Activated naive CD8-positive, alpha-beta T cell treated with anti-CD3 and anti-CD28 coated beads, Interleukin-2, amount 50 U/mL, for 24 hours (primary cell): ENCODE measurements at regions not wholly inside any gene's neighbourhood (a gene's known extent, or its start where the extent isn't known, plus 50 kb on each side); places are given as distances from the start of the nearest gene placed in this dataset.
A peak's percentile ranks its signal among the peaks of the same experiment; 100 is the strongest.

Source experiments
- ATAC-seq: fragments of 150-1000 bp; cut with Tn5 transposase; one replicate; pipeline ENCODE4 v1.10.0; 2021
- DNase-seq: peaks from one replicate; pipeline ENCODE4 v3.0.0; 2021
- H3K27ac Mint-ChIP-seq: one replicate; pipeline ENCODE4 v1.8.0; 2021; ENCODE audit warnings: mild to moderate bottlenecking, mixed read lengths
- H3K27me3 Mint-ChIP-seq: one replicate; pipeline ENCODE4 v1.8.0; 2021; ENCODE audit warnings: mixed read lengths
- H3K36me3 Mint-ChIP-seq: one replicate; pipeline ENCODE4 v1.8.0; 2021; ENCODE audit warnings: low read depth, mixed read lengths
- H3K4me1 Mint-ChIP-seq: one replicate; pipeline ENCODE4 v1.8.0; 2021; ENCODE audit warnings: mixed read lengths
- H3K4me3 Mint-ChIP-seq: one replicate; pipeline ENCODE4 v1.8.0; 2021; ENCODE audit warnings: mild to moderate bottlenecking, moderate library complexity, mixed read lengths
- H3K9me3 Mint-ChIP-seq: one replicate; pipeline ENCODE4 v1.8.0; 2021; ENCODE audit warnings: mixed read lengths

GRCh38 chr15:87761736-87762509 is 494.6 kb downstream of the NTRK3 start:
- Mint-ChIP-seq H3K9me3 (peaks cover 4% of the 10 kb centered on the region), H3K4me3 (no peak overlapping the region), H3K27ac (no peak overlapping the region), H3K4me1 (peaks cover 10% of the 10 kb centered on the region), H3K27me3 (peaks cover 3% of the 10 kb centered on the region), H3K36me3 (no peaks in the 10 kb centered on the region)
- ATAC-seq (no peak), DNase-seq (no peak)

GRCh38 chr15:87760547-87761314 is 495.8 kb downstream of the NTRK3 start:
- Mint-ChIP-seq H3K4me3 (no peak overlapping the region), H3K27ac (no peak overlapping the region), H3K27me3 (peaks cover 3% of the 10 kb centered on the region), H3K36me3 (no peaks in the 10 kb centered on the region), H3K4me1 (peaks cover 10% of the 10 kb centered on the region), H3K9me3 (peaks cover 4% of the 10 kb centered on the region)
- DNase-seq (no peak), ATAC-seq (no peak)

GRCh38 chr15:87758794-87759418 is 497.6 kb downstream of the NTRK3 start:
- Mint-ChIP-seq H3K4me1 (peaks cover 10% of the 10 kb centered on the region), H3K27ac (no peak overlapping the region), H3K4me3 (no peak overlapping the region), H3K27me3 (peaks cover 3% of the 10 kb centered on the region), H3K9me3 (peaks cover 4% of the 10 kb centered on the region), H3K36me3 (no peaks in the 10 kb centered on the region)
- DNase-seq: no peak
- ATAC-seq: no peak

GRCh38 chr15:87757084-87757483 is 499.5 kb downstream of the NTRK3 start:
- Mint-ChIP-seq H3K4me3 (no peak overlapping the region), H3K4me1 (peaks cover 12% of the 10 kb centered on the region), H3K36me3 (no peaks in the 10 kb centered on the region), H3K9me3 (no peaks in the 10 kb centered on the region), H3K27ac (no peak overlapping the region), H3K27me3 (peaks cover 3% of the 10 kb centered on the region)
- no peak for DNase-seq
- ATAC-seq: no peak

- no peaks in the 10 kb centered on the region for H3K36me3 Mint-ChIP-seq
- ATAC-seq (no peak), DNase-seq (no peak)
These were observed 500.5 kb downstream of the NTRK3 start for GRCh38 chr15:87756072-87756471.

GRCh38 chr15:87755226-87755625 is 501.3 kb downstream of the NTRK3 start:
- Mint-ChIP-seq H3K36me3 (no peaks in the 10 kb centered on the region), H3K9me3 (no peaks in the 10 kb centered on the region), H3K27ac (no peak overlapping the region), H3K4me1 (peaks cover 6% of the 10 kb centered on the region), H3K4me3 (no peak overlapping the region), H3K27me3 (peaks cover 3% of the 10 kb centered on the region)
- ATAC-seq: no peak
- DNase-seq: no peak

More at GRCh38 chr15:87756072-87756471, 500.5 kb downstream of the NTRK3 start:
- Mint-ChIP-seq H3K27ac (no peak overlapping the region), H3K4me1 (peaks cover 6% of the 10 kb centered on the region), H3K9me3 (no peaks in the 10 kb centered on the region), H3K4me3 (no peak overlapping the region), H3K27me3 (peaks cover 3% of the 10 kb centered on the region)

GRCh38 chr15:87753539-87753938 is 503.0 kb downstream of the NTRK3 start:
- Mint-ChIP-seq H3K36me3 (no peaks in the 10 kb centered on the region), H3K4me3 (no peak overlapping the region), H3K4me1 (peaks cover 6% of the 10 kb centered on the region), H3K27ac (no peak overlapping the region), H3K27me3 (no peaks in the 10 kb centered on the region), H3K9me3 (no peaks in the 10 kb centered on the region)
- DNase-seq (no peak), ATAC-seq (no peak)

GRCh38 chr15:87752250-87752951 is 504.1 kb downstream of the NTRK3 start:
- DNase-seq (no peak), ATAC-seq (peak; percentile 73)

GRCh38 chr15:87748483-87748882 is 508.1 kb downstream of the NTRK3 start:
- ATAC-seq: no peak
- no peak for DNase-seq
- Mint-ChIP-seq H3K9me3 (no peaks in the 10 kb centered on the region), H3K4me1 (peaks cover 6% of the 10 kb centered on the region), H3K4me3 (no peak overlapping the region), H3K27me3 (no peaks in the 10 kb centered on the region), H3K36me3 (no peaks in the 10 kb centered on the region), H3K27ac (no peak overlapping the region)

More at GRCh38 chr15:87752250-87752951, 504.1 kb downstream of the NTRK3 start:
- H3K27ac Mint-ChIP-seq: no peak overlapping the region
- H3K27me3 Mint-ChIP-seq: no peaks in the 10 kb centered on the region
- no peaks in the 10 kb centered on the region for H3K9me3 Mint-ChIP-seq
- no peaks in the 10 kb centered on the region for H3K36me3 Mint-ChIP-seq
- H3K4me3 Mint-ChIP-seq: no peak overlapping the region
- H3K4me1 Mint-ChIP-seq: peaks cover 6% of the 10 kb centered on the region

- Mint-ChIP-seq H3K4me1 (no peaks in the 10 kb centered on the region), H3K27ac (no peak overlapping the region), H3K36me3 (no peaks in the 10 kb centered on the region), H3K27me3 (no peaks in the 10 kb centered on the region), H3K9me3 (no peaks in the 10 kb centered on the region), H3K4me3 (no peak overlapping the region)
- ATAC-seq: no peak
- DNase-seq: no peak
These were observed 509.5 kb downstream of the NTRK3 start for GRCh38 chr15:87747087-87747486.

- DNase-seq: no peak
These were observed 510.2 kb downstream of the NTRK3 start for GRCh38 chr15:87746333-87746732.

GRCh38 chr15:87744815-87745214 is 511.7 kb downstream of the NTRK3 start:
- ATAC-seq: no peak
- H3K27me3 Mint-ChIP-seq: no peaks in the 10 kb centered on the region
- H3K36me3 Mint-ChIP-seq: no peaks in the 10 kb centered on the region
- no peak overlapping the region for H3K27ac Mint-ChIP-seq
- no peak for DNase-seq
- H3K4me1 Mint-ChIP-seq: no peaks in the 10 kb centered on the region
- no peaks in the 10 kb centered on the region for H3K9me3 Mint-ChIP-seq
- H3K4me3 Mint-ChIP-seq: no peak overlapping the region

More at GRCh38 chr15:87746333-87746732, 510.2 kb downstream of the NTRK3 start:
- no peaks in the 10 kb centered on the region for H3K4me1 Mint-ChIP-seq
- H3K27ac Mint-ChIP-seq: no peak overlapping the region
- H3K36me3 Mint-ChIP-seq: no peaks in the 10 kb centered on the region
- no peaks in the 10 kb centered on the region for H3K27me3 Mint-ChIP-seq
- H3K4me3 Mint-ChIP-seq: no peak overlapping the region
- no peaks in the 10 kb centered on the region for H3K9me3 Mint-ChIP-seq
- no peak for ATAC-seq

GRCh38 chr15:87743562-87743961 is 513.0 kb downstream of the NTRK3 start:
- Mint-ChIP-seq H3K4me1 (no peaks in the 10 kb centered on the region), H3K4me3 (no peak overlapping the region), H3K27ac (no peak overlapping the region), H3K36me3 (no peaks in the 10 kb centered on the region), H3K27me3 (no peaks in the 10 kb centered on the region), H3K9me3 (no peaks in the 10 kb centered on the region)
- DNase-seq (no peak), ATAC-seq (no peak)

- Mint-ChIP-seq H3K27ac (no peak overlapping the region), H3K4me3 (no peak overlapping the region), H3K27me3 (no peaks in the 10 kb centered on the region), H3K4me1 (peaks cover 5% of the 10 kb centered on the region), H3K9me3 (peaks cover 3% of the 10 kb centered on the region), H3K36me3 (no peaks in the 10 kb centered on the region)
- DNase-seq: no peak
- ATAC-seq: no peak
These were observed 515.2 kb downstream of the NTRK3 start for GRCh38 chr15:87741350-87741749.
